Retinal pigment epithelial cell (primary cell): ENCODE measurements at regions not wholly inside any gene's neighbourhood (a gene's known extent, or its start where the extent isn't known, plus 50 kb on each side); places are given as distances from the start of the nearest gene placed in this dataset.
"Not testable (repeated sequence)": the region's sequence is repeated elsewhere in the genome, so short reads cannot be mapped to it uniquely, and the experiment has no call there.

Experiments
- DNase-seq: peaks from one replicate; pipeline ENCODE4 v3.0.0-alpha.2; 2010; ENCODE audit warnings: low read depth
- H3K4me3 ChIP-seq: 2 replicates; pipeline ENCODE4 v1.5.1; 2011; ENCODE audit warnings: mild to moderate bottlenecking, low read length, control low read depth, moderate library complexity
- TF ChIP-seq, protein P1 (sequence below): conservative IDR thresholded peaks from 2 replicates; pipeline ENCODE4 v1.5.1; 2011; ENCODE audit warnings: low read depth, low read length, control low read depth, inconsistent platforms

GRCh38 chr22:22756109-22756508, 111.7 kb downstream of the GGTLC2 start:
- H3K4me3 ChIP-seq: no peak overlapping the region
- TF ChIP-seq, protein P1, sequence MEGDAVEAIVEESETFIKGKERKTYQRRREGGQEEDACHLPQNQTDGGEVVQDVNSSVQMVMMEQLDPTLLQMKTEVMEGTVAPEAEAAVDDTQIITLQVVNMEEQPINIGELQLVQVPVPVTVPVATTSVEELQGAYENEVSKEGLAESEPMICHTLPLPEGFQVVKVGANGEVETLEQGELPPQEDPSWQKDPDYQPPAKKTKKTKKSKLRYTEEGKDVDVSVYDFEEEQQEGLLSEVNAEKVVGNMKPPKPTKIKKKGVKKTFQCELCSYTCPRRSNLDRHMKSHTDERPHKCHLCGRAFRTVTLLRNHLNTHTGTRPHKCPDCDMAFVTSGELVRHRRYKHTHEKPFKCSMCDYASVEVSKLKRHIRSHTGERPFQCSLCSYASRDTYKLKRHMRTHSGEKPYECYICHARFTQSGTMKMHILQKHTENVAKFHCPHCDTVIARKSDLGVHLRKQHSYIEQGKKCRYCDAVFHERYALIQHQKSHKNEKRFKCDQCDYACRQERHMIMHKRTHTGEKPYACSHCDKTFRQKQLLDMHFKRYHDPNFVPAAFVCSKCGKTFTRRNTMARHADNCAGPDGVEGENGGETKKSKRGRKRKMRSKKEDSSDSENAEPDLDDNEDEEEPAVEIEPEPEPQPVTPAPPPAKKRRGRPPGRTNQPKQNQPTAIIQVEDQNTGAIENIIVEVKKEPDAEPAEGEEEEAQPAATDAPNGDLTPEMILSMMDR: no peak
- no peak for DNase-seq

- DNase-seq, H3K4me3 ChIP-seq: not testable (repeated sequence)
Observed at GRCh38 chr22:22756551-22757201, 112.3 kb downstream of the GGTLC2 start.

DNA sequence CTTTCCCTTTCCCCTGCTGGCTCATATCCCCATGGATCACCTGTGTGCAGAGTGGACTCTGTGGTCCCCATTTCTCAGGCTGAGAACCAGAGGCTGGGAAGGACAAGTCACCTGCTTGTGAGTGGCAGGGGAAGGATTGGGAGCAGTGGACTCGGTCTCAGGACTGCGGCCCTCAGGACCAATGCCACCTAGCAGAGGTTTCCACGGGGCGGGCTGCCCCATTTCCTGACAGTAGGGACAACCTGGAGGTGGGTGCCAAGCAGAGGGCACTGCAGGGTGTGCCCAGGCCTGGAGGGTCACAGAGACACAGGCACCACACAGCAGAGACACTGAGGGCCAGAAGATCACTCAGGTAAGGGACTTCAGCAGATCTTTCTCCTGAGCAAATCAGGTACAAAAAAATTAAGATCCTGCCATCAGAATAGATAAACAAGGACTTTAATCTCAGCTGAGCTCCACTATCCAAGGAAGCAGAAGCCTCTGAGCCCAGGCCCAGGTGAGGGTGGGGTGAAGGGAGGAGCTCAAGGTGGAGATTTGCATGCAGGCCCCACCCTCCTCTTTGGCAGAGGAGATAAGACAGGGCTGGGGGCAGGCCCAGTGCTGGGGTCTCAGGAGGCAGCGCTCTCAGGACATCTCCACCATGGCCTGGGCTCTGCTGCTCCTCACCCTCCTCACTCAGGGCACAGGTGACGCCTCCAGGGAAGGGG, 113.8 kb downstream of the GGTLC2 start:
- DNase-seq, H3K4me3 ChIP-seq: not testable (repeated sequence)

- no peak overlapping the region for H3K4me3 ChIP-seq
Observed at GRCh38 chr22:22759371-22759770, 115.0 kb downstream of the GGTLC2 start.

GRCh38 chr22:22759889-22760546, 115.6 kb downstream of the GGTLC2 start:
- no peak overlapping the region for H3K4me3 ChIP-seq
- TF ChIP-seq, protein P1: no peak
- DNase-seq: no peak

More at GRCh38 chr22:22759371-22759770, 115.0 kb downstream of the GGTLC2 start:
- TF ChIP-seq, protein P1: no peak
- no peak for DNase-seq

DNA sequence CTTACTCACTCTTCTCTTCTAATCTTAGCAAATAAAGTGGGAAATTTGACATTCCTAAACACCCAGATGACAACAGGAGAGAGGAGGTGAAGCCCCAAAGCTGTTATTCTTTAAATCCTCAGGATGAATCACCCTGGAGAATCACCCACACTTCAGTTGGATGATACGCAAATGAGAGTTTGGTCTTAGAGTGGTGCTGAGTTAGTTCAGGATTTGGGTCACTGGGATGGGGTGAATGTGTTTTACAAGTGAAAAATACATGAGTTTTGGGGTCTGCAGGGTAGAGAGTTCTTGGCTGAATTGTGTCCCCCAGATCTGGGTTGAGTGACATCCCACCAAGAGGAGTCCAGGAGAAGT, 117.2 kb downstream of the GGTLC2 start:
- TF ChIP-seq, protein P1: no peak
- H3K4me3 ChIP-seq: no peak overlapping the region
- DNase-seq: no peak

DNA sequence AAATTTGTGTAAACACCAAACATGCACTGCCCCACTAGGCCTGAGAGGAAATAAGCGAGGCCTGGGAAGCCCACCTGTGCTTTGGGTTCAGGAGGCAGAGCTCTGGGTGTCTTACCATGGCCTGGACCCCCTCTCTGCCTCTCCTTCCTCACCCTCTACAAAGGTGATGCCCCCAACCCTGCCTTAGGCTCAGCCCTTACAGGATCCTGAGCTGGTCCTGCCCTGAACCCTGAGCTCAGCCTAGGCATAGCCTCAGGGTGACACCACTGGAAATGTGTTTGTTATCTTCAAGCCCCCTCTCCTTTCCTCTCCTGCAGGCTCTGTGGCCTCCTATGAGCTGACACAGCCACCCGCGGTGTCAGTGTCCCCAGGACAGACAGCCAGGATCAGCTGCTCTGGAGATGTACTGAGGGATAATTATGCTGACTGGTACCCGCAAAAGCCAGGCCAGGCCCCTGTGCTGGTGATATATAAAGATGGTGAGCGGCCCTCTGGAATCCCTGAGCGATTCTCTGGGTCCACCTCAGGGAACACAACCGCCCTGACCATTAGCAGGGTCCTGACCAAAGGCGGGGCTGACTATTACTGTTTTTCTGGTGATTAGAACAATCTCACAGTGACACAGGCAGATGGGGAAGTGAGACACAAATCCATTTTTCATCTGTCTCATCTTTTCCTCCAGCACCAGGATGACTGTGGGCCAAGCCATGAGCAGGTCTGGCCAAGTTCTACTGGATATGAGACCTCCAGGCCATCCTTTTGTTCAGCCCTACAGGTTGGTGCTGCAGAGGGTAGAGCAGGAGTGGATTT, 117.8 kb downstream of the GGTLC2 start:
- DNase-seq: no peak
- H3K4me3 ChIP-seq: no peak overlapping the region
- TF ChIP-seq, protein P1: no peak
